AG04450 (cell line): ENCODE measurements at regions not wholly inside any gene's neighbourhood (a gene's known extent, or its start where the extent isn't known, plus 50 kb on each side); places are given as distances from the start of the nearest gene placed in this dataset.

Experiments used
- CTCF ChIA-PET: fragments of 300-600, 350-600 bp; formaldehyde crosslinking; extraction: SDS; loops from one replicate; lab custom pipeline; 2022; ENCODE audit warnings: antibody characterized with exemption, inconsistent platforms; lab: Charles Lee
- POLR2A ChIA-PET: fragments of 350-600 bp; formaldehyde crosslinking; extraction: SDS; loops from one replicate; lab custom pipeline; 2021; ENCODE audit warnings: antibody characterized with exemption, inconsistent platforms; lab: Yijun Ruan, JAX
- DNase-seq: peaks from one replicate; pipeline ENCODE4 v3.0.0-alpha.2; 2011; ENCODE audit warnings: low read depth, low spot score
- H3K27ac ChIP-seq: one replicate; pipeline ENCODE4 v1.5.1; 2012; ENCODE audit warnings: low read depth, low read length, control low read depth
- H3K27me3 ChIP-seq: one replicate; pipeline ENCODE4 v1.6.0; 2012; ENCODE audit warnings: low read length; ENCODE audit not compliant: control insufficient read depth, insufficient read depth
- H3K4me3 ChIP-seq: 2 replicates; pipeline ENCODE4 v1.5.1; 2011; ENCODE audit warnings: mild to moderate bottlenecking, low read depth, low read length, control low read depth
- H3K9me3 ChIP-seq: 2 replicates; pipeline ENCODE4 v1.5.1; 2012; ENCODE audit warnings: low read length; ENCODE audit not compliant: control insufficient read depth, insufficient read depth
- CTCF ChIP-seq: IDR thresholded peaks from 2 replicates; pipeline ENCODE4 v1.5.1; 2011; ENCODE audit warnings: low read depth, low read length, control low read depth, inconsistent platforms

- no peak overlapping the region for H3K27ac ChIP-seq
- POLR2A ChIA-PET: no interaction called here
- no peak for TF ChIP-seq CTCF
- no peaks in the 10 kb centered on the region for H3K27me3 ChIP-seq
- CTCF ChIA-PET: interaction anchor here (1.0 kb wide), 1 partner anchor 9 kb away, joined by 4 read pairs; no protein-coding TSS in a partner anchor
- no peak for DNase-seq
- H3K4me3 ChIP-seq: no peak overlapping the region
- H3K9me3 ChIP-seq: no peaks in the 10 kb centered on the region
Observed at GRCh38 chr2:167420211-167420610, 531.9 kb downstream of the XIRP2 start.

- TF ChIP-seq CTCF: no peak
- no peak overlapping the region for H3K27ac ChIP-seq
- no peak overlapping the region for H3K4me3 ChIP-seq
- CTCF ChIA-PET: no interaction called here
- no peak for DNase-seq
- H3K27me3 ChIP-seq: no peaks in the 10 kb centered on the region
- POLR2A ChIA-PET: no interaction called here
- H3K9me3 ChIP-seq: no peaks in the 10 kb centered on the region
Observed at GRCh38 chr2:167415068-167415467, 526.8 kb downstream of the XIRP2 start.

DNA sequence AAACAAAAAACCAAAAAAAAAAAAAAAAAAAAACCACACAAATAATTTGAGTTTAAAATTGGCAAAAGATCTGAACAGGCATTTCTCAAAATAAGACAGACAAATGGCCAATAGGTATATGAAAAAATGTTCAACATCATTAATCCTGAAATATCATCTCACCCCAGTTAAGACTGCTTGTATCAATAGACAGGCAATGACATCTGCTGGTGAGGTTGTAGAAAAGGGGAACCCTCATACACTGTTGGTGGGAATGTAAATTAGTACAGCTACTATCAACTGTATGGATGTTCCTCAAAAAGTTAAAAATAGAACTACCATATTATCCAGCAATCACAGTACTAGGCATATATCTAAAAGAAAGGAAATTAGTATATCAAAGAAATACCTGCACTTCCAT is 523.1 kb downstream of the XIRP2 start:
- ChIA-PET CTCF (interaction anchor here (0.7 to 1.3 kb wide), 8 partner anchors 9 to 1812 kb away, joined by 3 to 9 read pairs (median 4); no protein-coding TSS in a partner anchor), POLR2A (no interaction called here)

DNA sequence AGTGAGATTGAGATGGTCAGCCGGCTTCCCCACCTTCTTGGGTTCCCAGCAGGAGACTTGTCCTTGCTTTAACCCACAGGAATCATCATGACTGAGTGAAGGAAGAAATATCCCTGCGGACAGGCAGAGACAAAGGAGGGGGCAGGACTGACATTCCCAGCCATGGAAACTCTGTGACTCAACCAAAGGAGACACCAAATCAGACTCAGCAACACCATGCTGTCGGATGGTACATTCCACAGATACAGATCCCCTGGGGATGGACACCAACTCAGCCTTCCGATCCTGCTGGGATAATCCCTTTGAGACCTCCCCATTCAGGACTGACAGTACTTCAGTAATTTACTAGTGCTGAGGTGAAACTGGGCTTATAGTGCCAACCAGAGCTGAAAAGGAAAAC is 518.3 kb downstream of the XIRP2 start:
- no peak overlapping the region for H3K4me3 ChIP-seq
- H3K27ac ChIP-seq: no peak overlapping the region
- no peak for DNase-seq
- H3K27me3 ChIP-seq: no peaks in the 10 kb centered on the region
- peaks cover 3% of the 10 kb centered on the region; the same call in 1 of the 2 replicates for H3K9me3 ChIP-seq
- CTCF ChIA-PET: no interaction called here
- POLR2A ChIA-PET: no interaction called here
- no peak for TF ChIP-seq CTCF

More for the DNA sequence above, 523.1 kb downstream of the XIRP2 start:
- Histone ChIP-seq H3K4me3 (no peak overlapping the region), H3K9me3 (no peaks in the 10 kb centered on the region), H3K27me3 (no peaks in the 10 kb centered on the region), H3K27ac (no peak overlapping the region)
- DNase-seq: no peak
- peak; percentile 19; the same call in 1 of the 2 replicates for TF ChIP-seq CTCF

GRCh38 chr2:167404627-167405284 is 516.5 kb downstream of the XIRP2 start:
- Histone ChIP-seq H3K9me3 (peaks cover 3% of the 10 kb centered on the region; the same call in 1 of the 2 replicates), H3K4me3 (no peak overlapping the region), H3K27ac (no peak overlapping the region), H3K27me3 (no peaks in the 10 kb centered on the region)
- ChIA-PET POLR2A (no interaction called here), CTCF (interaction anchor here (0.6 kb wide), 1 partner anchor 9 kb away, joined by 3 read pairs; no protein-coding TSS in a partner anchor)
- no peak for DNase-seq
- TF ChIP-seq CTCF: no peak
